HepG2 (cell line): ENCODE measurements at regions not wholly inside any gene's neighbourhood (a gene's known extent, or its start where the extent isn't known, plus 50 kb on each side); places are given as distances from the start of the nearest gene placed in this dataset.

Experiments
- ETV5 ChIP-seq: IDR thresholded peaks from 2 replicates; pipeline ENCODE4 v1.6.1; 2018; ENCODE audit warnings: missing biosample characterization, missing genetic modification reagents, inconsistent platforms, borderline replicate concordance
- FOXM1 ChIP-seq: sonication (generic); formaldehyde crosslinking; IDR thresholded peaks from 2 replicates; pipeline ENCODE4 v1.5.0; 2020; ENCODE audit warnings: missing genetic modification reagents
- FOXO1 ChIP-seq: sonication (generic); formaldehyde crosslinking; IDR thresholded peaks from 2 replicates; pipeline ENCODE4 v1.4.0; 2020; ENCODE audit warnings: missing genetic modification reagents
- GTF2F1 ChIP-seq: fragments of 150-350 bp; IDR thresholded peaks from 2 replicates; pipeline ENCODE4 v1.6.1; 2014; ENCODE audit warnings: low read length
- JDP2 ChIP-seq: sonication (generic); formaldehyde crosslinking; IDR thresholded peaks from 2 replicates; pipeline ENCODE4 v1.8.1; 2022; ENCODE audit warnings: missing genetic modification reagents, borderline replicate concordance
- POLR2AphosphoS2 ChIP-seq: IDR thresholded peaks from 2 replicates; pipeline ENCODE4 v1.6.1; 2011; ENCODE audit warnings: low read depth, low read length, improper control_type of control experiment
- SMARCE1 ChIP-seq: fragments of 450-650 bp; IDR thresholded peaks from 2 replicates; pipeline ENCODE4 v1.6.1; 2017; ENCODE audit warnings: borderline replicate concordance
- SNAPC5 ChIP-seq: sonication (generic); formaldehyde crosslinking; IDR thresholded peaks from 2 replicates; pipeline ENCODE4 v1.8.1; 2023; ENCODE audit warnings: mild to moderate bottlenecking, missing genetic modification reagents, borderline replicate concordance
- SP2 ChIP-seq: sonication (generic); formaldehyde crosslinking; IDR thresholded peaks from 2 replicates; pipeline ENCODE4 v1.5.1; 2020; ENCODE audit warnings: mild to moderate bottlenecking, missing genetic modification reagents
- SRF ChIP-seq: IDR thresholded peaks from 2 replicates; pipeline ENCODE4 v1.6.1; 2011; ENCODE audit warnings: mild to moderate bottlenecking, low read depth, low read length, moderate library complexity
- TBL1XR1 ChIP-seq: fragments of 150-350 bp; IDR thresholded peaks from 2 replicates; pipeline ENCODE4 v1.6.1; 2014; ENCODE audit warnings: borderline replicate concordance, low read length; ENCODE audit not compliant: partially characterized antibody
- ZNF383 ChIP-seq: sonication (generic); formaldehyde crosslinking; IDR thresholded peaks from 2 replicates; pipeline ENCODE4 v1.4.0; 2020; ENCODE audit warnings: missing genetic modification reagents, mild to moderate bottlenecking, borderline replicate concordance
- TF ChIP-seq, protein P1 (sequence below), 2 experiments: sonication (generic) in 1 of 2; formaldehyde crosslinking in 1 of 2; IDR thresholded peaks; 2 replicates each; pipeline versions ENCODE4 v1.5.1 to v1.6.1; 2011 to 2020; ENCODE audit warnings: borderline replicate concordance in 1 of 2, low read depth in 1 of 2, low read length in 1 of 2, mild to moderate bottlenecking in 1 of 2, missing genetic modification reagents in 1 of 2, moderate library complexity in 1 of 2
- TF ChIP-seq, protein P2 (sequence below): sonication (generic); formaldehyde crosslinking; IDR thresholded peaks from 2 replicates; pipeline ENCODE4 v1.5.0; 2020; ENCODE audit warnings: mild to moderate bottlenecking, missing genetic modification reagents, moderate library complexity

- no peak for TF ChIP-seq SP2 (CRISPR knock-in tag)
- no peak for TF ChIP-seq ETV5 (CRISPR knock-in tag)
- no peak for TF ChIP-seq SNAPC5 (CRISPR knock-in tag)
- TF ChIP-seq ZNF383 (CRISPR knock-in tag), result no peak
- TF ChIP-seq FOXM1 (CRISPR knock-in tag), result no peak
- TF ChIP-seq, protein P1, sequence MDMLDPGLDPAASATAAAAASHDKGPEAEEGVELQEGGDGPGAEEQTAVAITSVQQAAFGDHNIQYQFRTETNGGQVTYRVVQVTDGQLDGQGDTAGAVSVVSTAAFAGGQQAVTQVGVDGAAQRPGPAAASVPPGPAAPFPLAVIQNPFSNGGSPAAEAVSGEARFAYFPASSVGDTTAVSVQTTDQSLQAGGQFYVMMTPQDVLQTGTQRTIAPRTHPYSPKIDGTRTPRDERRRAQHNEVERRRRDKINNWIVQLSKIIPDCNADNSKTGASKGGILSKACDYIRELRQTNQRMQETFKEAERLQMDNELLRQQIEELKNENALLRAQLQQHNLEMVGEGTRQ (IDR thresholded peaks at IDR 0.05; ENCODE audit: low read depth, low read length), result no peak
- TF ChIP-seq, protein P1 (CRISPR knock-in tag; IDR thresholded peaks at IDR 0.05; ENCODE audit: borderline replicate concordance), result no peak
- TF ChIP-seq, protein P2, sequence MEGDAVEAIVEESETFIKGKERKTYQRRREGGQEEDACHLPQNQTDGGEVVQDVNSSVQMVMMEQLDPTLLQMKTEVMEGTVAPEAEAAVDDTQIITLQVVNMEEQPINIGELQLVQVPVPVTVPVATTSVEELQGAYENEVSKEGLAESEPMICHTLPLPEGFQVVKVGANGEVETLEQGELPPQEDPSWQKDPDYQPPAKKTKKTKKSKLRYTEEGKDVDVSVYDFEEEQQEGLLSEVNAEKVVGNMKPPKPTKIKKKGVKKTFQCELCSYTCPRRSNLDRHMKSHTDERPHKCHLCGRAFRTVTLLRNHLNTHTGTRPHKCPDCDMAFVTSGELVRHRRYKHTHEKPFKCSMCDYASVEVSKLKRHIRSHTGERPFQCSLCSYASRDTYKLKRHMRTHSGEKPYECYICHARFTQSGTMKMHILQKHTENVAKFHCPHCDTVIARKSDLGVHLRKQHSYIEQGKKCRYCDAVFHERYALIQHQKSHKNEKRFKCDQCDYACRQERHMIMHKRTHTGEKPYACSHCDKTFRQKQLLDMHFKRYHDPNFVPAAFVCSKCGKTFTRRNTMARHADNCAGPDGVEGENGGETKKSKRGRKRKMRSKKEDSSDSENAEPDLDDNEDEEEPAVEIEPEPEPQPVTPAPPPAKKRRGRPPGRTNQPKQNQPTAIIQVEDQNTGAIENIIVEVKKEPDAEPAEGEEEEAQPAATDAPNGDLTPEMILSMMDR (CRISPR knock-in tag), result no peak
- TF ChIP-seq TBL1XR1, result no peak
- no peak for TF ChIP-seq POLR2AphosphoS2
- TF ChIP-seq SRF, result no peak
- no peak for TF ChIP-seq SMARCE1
- no peak for TF ChIP-seq JDP2 (CRISPR knock-in tag)
- no peak for TF ChIP-seq FOXO1
- no peak for TF ChIP-seq GTF2F1
These were observed 604.2 kb upstream of the POM121L12 start for GRCh38 chr7:52431082-52431815.
